ENCODE measurements at regions not wholly inside any gene's neighbourhood (a gene's known extent, or its start where the extent isn't known, plus 50 kb on each side); places are given as distances from the start of the nearest gene placed in this dataset.
"Not testable (repeated sequence)": the region's sequence is repeated elsewhere in the genome, so short reads cannot be mapped to it uniquely, and the experiment has no call there.

DNA sequence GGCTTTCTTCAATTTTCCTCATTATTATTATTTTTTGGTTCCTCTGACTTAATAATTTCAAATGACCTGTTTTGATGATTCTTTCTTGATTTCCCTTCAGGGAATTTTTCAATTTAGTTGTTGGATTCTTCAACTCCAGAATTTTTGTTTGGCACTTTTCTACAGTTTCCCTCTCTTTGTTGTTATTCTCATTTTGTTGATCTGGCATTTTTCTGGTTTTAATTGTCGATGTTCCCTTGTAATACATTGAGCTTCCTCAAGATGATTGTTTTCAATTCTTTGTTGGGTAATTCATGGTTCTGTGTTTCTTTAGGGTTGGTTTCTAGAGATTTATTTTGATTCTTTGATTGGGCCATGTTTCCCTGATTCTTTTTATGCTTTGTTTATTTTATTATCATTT is 67.8 kb upstream of the DNAJC1 start:
- Histone ChIP-seq H3K4me2 (ENCODE audit: low read length) (no peak overlapping the region), H2AFZ (ENCODE audit: low read depth, low read length, poor library complexity, severe bottlenecking) (no peak overlapping the region), H3K4me1 (ENCODE audit: control insufficient read depth in 1 of 2, insufficient read depth in 2 of 2, low read length in 2 of 2) (no peaks in the 10 kb centered on the region), H3K79me2 (ENCODE audit: insufficient read depth, low read length) (no peaks in the 10 kb centered on the region), H3K9me2 (ENCODE audit: insufficient read depth) (no peaks in the 10 kb centered on the region), H3K27me3 (ENCODE audit: insufficient read depth, low read length) (no peaks in the 10 kb centered on the region), H3K27ac (ENCODE audit: low read depth, low read length) (no peak overlapping the region), H3K4me3 (replicated peaks in 1 of 2; ENCODE audit: low read depth in 1 of 2, low read length in 2 of 2) (no peak overlapping the region), H3K9ac (ENCODE audit: low read length) (no peak overlapping the region), H4K20me1 (ENCODE audit: insufficient read depth) (no peaks in the 10 kb centered on the region), H3K36me3 (ENCODE audit: control insufficient read depth in 1 of 2, insufficient read depth in 2 of 2, low read length in 2 of 2) (no peaks in the 10 kb centered on the region), H3K9me3 (ENCODE audit: control insufficient read depth in 1 of 2, insufficient read depth in 1 of 2, low read depth in 1 of 2, low read length in 2 of 2) (no peaks in the 10 kb centered on the region)
- ChIA-PET RAD21 (ENCODE audit: low non-redundant PET in 1 of 2, low total read pairs in 2 of 2, uncharacterized antibody in 2 of 2, unreplicated experiment in 2 of 2) (no interaction called here), CTCF (no interaction called here), POLR2A (no interaction called here)
- no peak for ATAC-seq
- intact Hi-C loops (cut with micrococcal nuclease): no loop called here
- no TSS peak for BruUV-seq (replicated peaks)
- DNase-seq (ENCODE audit: low read depth, low spot score): no peak
- TF ChIP-seq, protein P1, sequence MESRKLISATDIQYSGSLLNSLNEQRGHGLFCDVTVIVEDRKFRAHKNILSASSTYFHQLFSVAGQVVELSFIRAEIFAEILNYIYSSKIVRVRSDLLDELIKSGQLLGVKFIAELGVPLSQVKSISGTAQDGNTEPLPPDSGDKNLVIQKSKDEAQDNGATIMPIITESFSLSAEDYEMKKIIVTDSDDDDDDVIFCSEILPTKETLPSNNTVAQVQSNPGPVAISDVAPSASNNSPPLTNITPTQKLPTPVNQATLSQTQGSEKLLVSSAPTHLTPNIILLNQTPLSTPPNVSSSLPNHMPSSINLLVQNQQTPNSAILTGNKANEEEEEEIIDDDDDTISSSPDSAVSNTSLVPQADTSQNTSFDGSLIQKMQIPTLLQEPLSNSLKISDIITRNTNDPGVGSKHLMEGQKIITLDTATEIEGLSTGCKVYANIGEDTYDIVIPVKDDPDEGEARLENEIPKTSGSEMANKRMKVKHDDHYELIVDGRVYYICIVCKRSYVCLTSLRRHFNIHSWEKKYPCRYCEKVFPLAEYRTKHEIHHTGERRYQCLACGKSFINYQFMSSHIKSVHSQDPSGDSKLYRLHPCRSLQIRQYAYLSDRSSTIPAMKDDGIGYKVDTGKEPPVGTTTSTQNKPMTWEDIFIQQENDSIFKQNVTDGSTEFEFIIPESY (IDR thresholded peaks at IDR 0.05; ENCODE audit: extremely low read depth, insufficient replicate concordance, low read length): no peak
- no peak for TF ChIP-seq EZH2phosphoT487 (IDR thresholded peaks at IDR 0.05; ENCODE audit: borderline replicate concordance)

DNA sequence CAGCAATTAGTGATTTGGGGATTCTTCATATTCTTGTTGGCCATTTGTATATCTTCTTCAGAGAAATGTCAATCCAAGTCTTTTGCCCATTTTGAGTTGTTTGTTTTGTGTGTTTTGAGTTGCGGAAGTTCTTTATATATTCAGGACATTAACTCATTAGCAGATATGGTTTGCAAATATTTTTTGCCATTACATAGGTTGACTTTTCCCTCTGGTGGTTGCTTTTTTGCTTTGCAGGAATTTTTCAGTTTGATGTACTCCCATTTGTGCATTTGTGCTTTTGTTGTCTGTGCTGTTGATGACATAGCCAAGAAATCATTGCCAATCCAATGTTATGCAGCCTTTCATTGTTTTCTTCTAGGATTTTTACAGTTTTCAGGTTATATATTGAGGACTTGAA is 63.6 kb upstream of the DNAJC1 start:
- H3K27me3 ChIP-seq (ENCODE audit: insufficient read depth, low read length): no peaks in the 10 kb centered on the region
- BruUV-seq (replicated peaks): no TSS peak
- H3K4me1 ChIP-seq (ENCODE audit: control insufficient read depth in 1 of 2, insufficient read depth in 2 of 2, low read length in 2 of 2): no peaks in the 10 kb centered on the region
- no peak for DNase-seq (ENCODE audit: low read depth, low spot score)
- H2AFZ ChIP-seq (ENCODE audit: low read depth, low read length, poor library complexity, severe bottlenecking): no peak overlapping the region
- intact Hi-C loops (cut with micrococcal nuclease): no loop called here
- no peaks in the 10 kb centered on the region for H3K79me2 ChIP-seq (ENCODE audit: insufficient read depth, low read length)
- H3K36me3 ChIP-seq (ENCODE audit: control insufficient read depth in 1 of 2, insufficient read depth in 2 of 2, low read length in 2 of 2): no peaks in the 10 kb centered on the region
- ChIA-PET POLR2A (no interaction called here), CTCF (no interaction called here), RAD21 (ENCODE audit: low non-redundant PET in 1 of 2, low total read pairs in 2 of 2, uncharacterized antibody in 2 of 2, unreplicated experiment in 2 of 2) (no interaction called here)
- H3K4me3 ChIP-seq (replicated peaks in 1 of 2; ENCODE audit: low read depth in 1 of 2, low read length in 2 of 2): no peak overlapping the region
- H3K9me3 ChIP-seq (ENCODE audit: control insufficient read depth in 1 of 2, insufficient read depth in 1 of 2, low read depth in 1 of 2, low read length in 2 of 2): no peaks in the 10 kb centered on the region
- no peak for ATAC-seq
- no peaks in the 10 kb centered on the region for H3K9me2 ChIP-seq (ENCODE audit: insufficient read depth)
- no peak overlapping the region for H3K9ac ChIP-seq (ENCODE audit: low read length)
- H3K27ac ChIP-seq (ENCODE audit: low read depth, low read length): no peak overlapping the region
- H3K4me2 ChIP-seq (ENCODE audit: low read length): no peak overlapping the region
- TF ChIP-seq EZH2 (IDR thresholded peaks at IDR 0.05) (no peak), SIN3A (IDR thresholded peaks at IDR 0.05; ENCODE audit: low read depth) (no peak), JUND (IDR thresholded peaks at IDR 0.05) (no peak), EGR1 (IDR thresholded peaks at IDR 0.05; ENCODE audit: low read depth) (no peak), CBX3 (IDR thresholded peaks at IDR 0.05; ENCODE audit: low read depth) (no peak), RAD21 (IDR thresholded peaks at IDR 0.05; ENCODE audit: low read depth) (peak; percentile 25; the same call in 1 of the 2 replicates), SRF (IDR thresholded peaks at IDR 0.05; ENCODE audit: low read depth) (no peak), POLR2A (IDR thresholded peaks at IDR 0.05; ENCODE audit: borderline replicate concordance, extremely low read depth, insufficient read depth, insufficient read length) (no peak), ZNF274 (IDR thresholded peaks at IDR 0.05; ENCODE audit: low read depth, low read length) (no peak), SP1 (IDR thresholded peaks at IDR 0.05; ENCODE audit: low read depth) (no peak)
- TF ChIP-seq, protein P2, sequence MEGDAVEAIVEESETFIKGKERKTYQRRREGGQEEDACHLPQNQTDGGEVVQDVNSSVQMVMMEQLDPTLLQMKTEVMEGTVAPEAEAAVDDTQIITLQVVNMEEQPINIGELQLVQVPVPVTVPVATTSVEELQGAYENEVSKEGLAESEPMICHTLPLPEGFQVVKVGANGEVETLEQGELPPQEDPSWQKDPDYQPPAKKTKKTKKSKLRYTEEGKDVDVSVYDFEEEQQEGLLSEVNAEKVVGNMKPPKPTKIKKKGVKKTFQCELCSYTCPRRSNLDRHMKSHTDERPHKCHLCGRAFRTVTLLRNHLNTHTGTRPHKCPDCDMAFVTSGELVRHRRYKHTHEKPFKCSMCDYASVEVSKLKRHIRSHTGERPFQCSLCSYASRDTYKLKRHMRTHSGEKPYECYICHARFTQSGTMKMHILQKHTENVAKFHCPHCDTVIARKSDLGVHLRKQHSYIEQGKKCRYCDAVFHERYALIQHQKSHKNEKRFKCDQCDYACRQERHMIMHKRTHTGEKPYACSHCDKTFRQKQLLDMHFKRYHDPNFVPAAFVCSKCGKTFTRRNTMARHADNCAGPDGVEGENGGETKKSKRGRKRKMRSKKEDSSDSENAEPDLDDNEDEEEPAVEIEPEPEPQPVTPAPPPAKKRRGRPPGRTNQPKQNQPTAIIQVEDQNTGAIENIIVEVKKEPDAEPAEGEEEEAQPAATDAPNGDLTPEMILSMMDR (IDR thresholded peaks at IDR 0.05 in 2 of 3, conservative IDR thresholded peaks at IDR 0.05 in 1 of 3; ENCODE audit: borderline replicate concordance in 1 of 3, insufficient read depth in 1 of 3, low read depth in 2 of 3, low read length in 2 of 3): 0 out of 6 replicates have a peak, but pooled peaks of 1 of the 3 experiments have one; percentile 12
- no peaks in the 10 kb centered on the region for H4K20me1 ChIP-seq (ENCODE audit: insufficient read depth)

DNA sequence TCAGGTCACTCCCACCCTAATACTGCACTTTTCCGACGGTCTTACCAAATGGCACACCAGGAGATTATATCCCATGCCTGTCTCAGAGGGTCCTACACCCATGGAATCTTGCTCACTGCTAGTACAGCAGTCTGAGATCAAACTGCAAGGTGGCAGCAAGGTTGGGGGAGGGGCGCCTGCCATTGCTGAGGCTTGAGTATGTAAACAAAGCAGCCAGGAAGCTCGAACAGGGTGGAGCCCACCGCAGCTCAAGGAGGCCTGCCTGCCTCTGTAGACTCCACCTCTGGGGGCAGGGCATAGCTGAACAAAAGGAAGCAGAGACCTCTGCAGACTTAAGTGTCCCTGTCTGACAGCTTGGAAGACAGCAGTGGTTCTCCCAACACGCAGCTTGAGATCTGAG is 57.5 kb upstream of the DNAJC1 start:
- BruUV-seq (replicated peaks); H3K27ac ChIP-seq (ENCODE audit: low read depth, low read length); RAD21 ChIA-PET (ENCODE audit: low non-redundant PET in 1 of 2, low total read pairs in 2 of 2, uncharacterized antibody in 2 of 2, unreplicated experiment in 2 of 2); H3K9me2 ChIP-seq (ENCODE audit: insufficient read depth); H3K9ac ChIP-seq (ENCODE audit: low read length); H2AFZ ChIP-seq (ENCODE audit: low read depth, low read length, poor library complexity, severe bottlenecking); H3K27me3 ChIP-seq (ENCODE audit: insufficient read depth, low read length); POLR2A ChIA-PET; H3K4me1 ChIP-seq (ENCODE audit: control insufficient read depth in 1 of 2, insufficient read depth in 2 of 2, low read length in 2 of 2); DNase-seq (ENCODE audit: low read depth, low spot score); H3K4me3 ChIP-seq (replicated peaks in 1 of 2; ENCODE audit: low read depth in 1 of 2, low read length in 2 of 2); CTCF ChIA-PET; intact Hi-C loops (cut with micrococcal nuclease); H4K20me1 ChIP-seq (ENCODE audit: insufficient read depth); H3K36me3 ChIP-seq (ENCODE audit: control insufficient read depth in 1 of 2, insufficient read depth in 2 of 2, low read length in 2 of 2); H3K4me2 ChIP-seq (ENCODE audit: low read length); ATAC-seq; H3K79me2 ChIP-seq (ENCODE audit: insufficient read depth, low read length); H3K9me3 ChIP-seq (ENCODE audit: control insufficient read depth in 1 of 2, insufficient read depth in 1 of 2, low read depth in 1 of 2, low read length in 2 of 2): not testable (repeated sequence)
